Tongue (tissue), 1 donor: ENCODE measurements at regions not wholly inside any gene's neighbourhood (a gene's known extent, or its start where the extent isn't known, plus 50 kb on each side); places are given as distances from the start of the nearest gene placed in this dataset.

Experiments
- DNase-seq: peaks from one replicate; pipeline ENCODE4 v3.0.0-alpha.2; 2015

DNA sequence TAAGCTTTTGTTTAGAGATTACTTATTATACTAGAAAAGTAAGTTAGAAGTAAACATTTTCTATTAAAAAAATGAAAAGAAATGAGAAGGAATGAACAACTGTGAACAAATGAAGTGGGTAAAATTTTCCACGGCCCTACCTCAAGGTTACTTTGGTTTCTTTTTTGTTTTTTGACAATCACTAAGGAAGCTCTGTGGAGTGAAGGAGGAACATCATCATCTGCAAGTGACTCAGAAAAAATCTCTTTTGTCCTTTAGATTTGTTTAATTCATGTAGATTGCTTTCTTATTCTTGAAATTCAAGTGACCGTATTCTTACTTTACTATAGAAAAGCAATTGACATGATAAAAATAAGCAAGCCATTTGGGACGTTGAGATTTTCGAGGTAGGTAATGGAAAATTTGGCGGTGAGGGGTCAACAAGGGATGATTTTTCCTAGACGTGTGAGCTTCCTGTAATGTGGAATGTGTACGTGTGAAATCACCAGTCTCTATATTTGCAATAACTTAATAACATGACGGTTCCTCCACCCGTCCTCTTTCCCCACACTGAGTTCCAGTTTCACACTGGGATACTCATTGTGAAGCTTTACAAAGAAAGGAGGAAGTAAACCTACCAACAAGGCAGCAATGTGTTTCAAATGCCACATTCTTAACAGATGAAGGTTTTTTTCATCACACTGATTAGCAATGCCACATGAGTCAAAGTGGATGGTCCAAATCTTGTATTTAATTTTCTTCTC is 62.3 kb upstream of the EGLN3 start:
- no peak for DNase-seq

DNA sequence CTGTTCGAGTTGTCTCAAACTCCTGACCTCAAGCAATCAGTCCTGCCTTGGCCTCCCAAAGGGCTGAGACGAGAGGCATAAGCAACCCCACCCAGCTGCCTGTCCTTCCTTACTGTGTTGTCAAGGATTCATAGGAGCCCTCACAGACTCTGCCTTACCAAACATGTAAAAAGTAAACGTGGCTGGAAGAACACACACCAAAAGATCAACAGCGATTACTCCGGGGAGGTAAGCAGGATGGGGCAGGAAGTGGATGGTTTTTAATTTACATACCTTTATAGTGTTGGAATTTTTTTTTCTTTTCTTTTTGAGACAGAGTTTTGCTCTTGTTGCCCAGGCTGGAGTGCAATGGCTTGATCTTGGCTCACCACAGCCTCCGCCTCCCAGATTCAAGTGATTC is 61.5 kb upstream of the EGLN3 start:
- no peak for DNase-seq

GRCh38 chr14:34009956-34010355 is 59.1 kb upstream of the EGLN3 start:
- DNase-seq: no peak

DNA sequence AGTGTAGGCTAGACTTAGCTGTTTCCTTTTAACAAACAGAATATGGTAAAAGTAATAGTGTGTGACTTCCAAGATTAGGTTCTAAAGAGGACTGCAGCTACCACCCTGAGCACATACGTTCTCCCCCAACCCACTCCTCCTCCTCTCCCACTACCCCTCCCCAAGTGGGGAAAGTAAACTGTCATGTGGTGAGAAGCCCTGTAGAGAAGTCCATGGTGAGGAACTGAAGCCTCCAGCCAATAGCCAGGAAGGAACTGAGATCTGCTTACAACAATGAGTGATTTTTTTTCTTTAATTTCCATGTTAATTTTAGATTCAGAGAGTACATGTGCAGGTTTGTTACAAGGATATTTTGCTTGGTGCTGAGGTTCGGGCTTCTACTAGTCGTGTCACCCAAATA is 57.0 kb upstream of the EGLN3 start:
- DNase-seq: no peak

DNA sequence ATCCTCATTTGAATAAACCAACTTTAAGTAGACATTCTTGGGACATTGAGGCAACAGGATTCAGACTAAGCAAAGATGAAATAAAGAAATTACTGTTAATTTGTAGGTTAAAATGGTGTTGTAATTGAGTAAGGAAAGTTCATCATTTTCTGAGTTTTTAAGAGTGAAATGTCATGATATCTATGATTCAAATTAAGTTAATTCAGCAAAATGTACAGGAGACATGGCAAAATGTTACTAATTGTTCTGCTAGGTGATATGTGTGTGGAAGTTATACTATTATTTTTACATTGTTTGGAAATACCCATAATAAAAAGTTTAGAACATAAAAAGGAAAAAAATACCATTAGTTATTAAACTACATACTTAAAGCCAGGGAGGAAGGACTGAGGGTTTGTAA is 55.0 kb upstream of the EGLN3 start:
- DNase-seq: no peak

GRCh38 chr14:34004881-34005280 is 54.0 kb upstream of the EGLN3 start:
- no peak for DNase-seq

DNA sequence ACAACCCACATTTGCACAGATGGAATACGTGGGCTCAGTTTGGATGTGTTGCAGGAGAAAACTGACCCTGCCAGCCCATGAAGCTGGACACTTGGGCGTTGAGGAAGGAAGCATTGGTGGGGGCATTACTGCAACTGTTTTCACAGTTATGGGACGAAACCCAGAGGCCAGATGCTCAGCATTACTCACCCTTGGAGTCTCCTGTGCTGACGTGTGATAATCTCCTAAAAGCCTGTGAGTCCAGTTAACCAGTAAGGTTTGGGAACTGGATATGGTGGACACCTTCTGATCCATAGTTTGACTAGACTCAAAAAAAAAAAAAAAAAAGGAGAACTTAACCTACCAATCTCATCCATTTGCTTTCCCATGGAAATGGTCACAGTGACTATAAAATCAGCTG is 52.8 kb upstream of the EGLN3 start:
- no peak for DNase-seq

DNA sequence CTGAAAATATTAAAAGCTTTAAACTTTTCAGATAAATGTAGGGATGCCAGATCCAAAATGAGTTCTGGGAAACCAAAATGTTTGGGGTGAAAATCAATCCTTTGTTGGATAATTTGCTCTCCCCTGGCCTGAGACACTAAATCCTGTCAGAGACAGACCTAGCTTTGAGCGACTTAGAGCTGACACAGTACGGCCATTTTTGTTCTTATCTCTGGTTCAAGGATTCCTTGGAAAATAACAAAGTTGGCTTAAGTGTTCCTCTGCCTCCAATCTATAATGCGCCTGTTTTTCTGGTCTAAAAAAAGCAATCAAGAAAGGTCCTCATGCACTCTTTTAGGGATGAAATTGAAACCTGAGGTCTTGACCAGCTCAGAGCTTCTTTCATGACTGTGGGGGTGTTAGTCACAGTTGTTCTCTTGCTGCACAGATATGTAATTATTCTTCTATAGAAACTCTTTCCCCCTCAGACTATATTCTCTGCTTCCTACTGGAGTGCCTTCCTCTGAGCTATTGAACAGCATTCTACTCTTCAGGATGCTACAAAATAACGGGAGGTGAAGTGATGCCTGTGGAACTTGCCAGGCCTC is 52.3 kb upstream of the EGLN3 start:
- no peak for DNase-seq
